ENCODE measurements at regions not wholly inside any gene's neighbourhood (a gene's known extent, or its start where the extent isn't known, plus 50 kb on each side); places are given as distances from the start of the nearest gene placed in this dataset.
"Not testable (repeated sequence)": the region's sequence is repeated elsewhere in the genome, so short reads cannot be mapped to it uniquely, and the experiment has no call there.

DNA sequence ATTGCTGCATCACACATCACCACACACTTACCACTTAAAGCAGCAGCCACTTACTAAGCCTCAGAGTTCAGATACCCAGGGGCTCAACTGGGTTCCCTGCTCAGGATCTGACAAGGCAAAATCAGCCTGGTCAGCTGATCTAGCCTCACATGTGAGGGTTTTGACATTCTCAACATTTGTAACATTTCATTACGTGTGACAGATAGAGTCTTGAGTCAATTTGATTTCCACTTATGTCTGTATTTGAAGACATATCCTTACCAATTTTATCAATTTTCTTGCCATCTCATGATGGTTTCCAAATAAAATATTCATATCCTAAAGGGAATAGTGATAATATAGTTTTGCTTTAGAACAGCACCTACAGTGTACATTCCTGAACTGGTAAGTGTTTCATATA is 494.7 kb upstream of the PFKP start:
- TF ChIP-seq, protein P1, sequence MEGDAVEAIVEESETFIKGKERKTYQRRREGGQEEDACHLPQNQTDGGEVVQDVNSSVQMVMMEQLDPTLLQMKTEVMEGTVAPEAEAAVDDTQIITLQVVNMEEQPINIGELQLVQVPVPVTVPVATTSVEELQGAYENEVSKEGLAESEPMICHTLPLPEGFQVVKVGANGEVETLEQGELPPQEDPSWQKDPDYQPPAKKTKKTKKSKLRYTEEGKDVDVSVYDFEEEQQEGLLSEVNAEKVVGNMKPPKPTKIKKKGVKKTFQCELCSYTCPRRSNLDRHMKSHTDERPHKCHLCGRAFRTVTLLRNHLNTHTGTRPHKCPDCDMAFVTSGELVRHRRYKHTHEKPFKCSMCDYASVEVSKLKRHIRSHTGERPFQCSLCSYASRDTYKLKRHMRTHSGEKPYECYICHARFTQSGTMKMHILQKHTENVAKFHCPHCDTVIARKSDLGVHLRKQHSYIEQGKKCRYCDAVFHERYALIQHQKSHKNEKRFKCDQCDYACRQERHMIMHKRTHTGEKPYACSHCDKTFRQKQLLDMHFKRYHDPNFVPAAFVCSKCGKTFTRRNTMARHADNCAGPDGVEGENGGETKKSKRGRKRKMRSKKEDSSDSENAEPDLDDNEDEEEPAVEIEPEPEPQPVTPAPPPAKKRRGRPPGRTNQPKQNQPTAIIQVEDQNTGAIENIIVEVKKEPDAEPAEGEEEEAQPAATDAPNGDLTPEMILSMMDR (IDR thresholded peaks at IDR 0.05; ENCODE audit: unreplicated experiment) = no peak
- no peak for DNase-seq (ENCODE audit: low spot score, unreplicated experiment)
- H3K27me3 Mint-ChIP-seq = no peaks in the 10 kb centered on the region
- no peaks in the 10 kb centered on the region for H3K4me1 Mint-ChIP-seq (ENCODE audit: low read depth)
- H3K36me3 Mint-ChIP-seq (ENCODE audit: insufficient read depth) = no peaks in the 10 kb centered on the region
- no peaks in the 10 kb centered on the region for H3K9me3 Mint-ChIP-seq (ENCODE audit: low read depth)
- H3K27ac Mint-ChIP-seq = no peak overlapping the region
- no peak overlapping the region for H3K4me3 Mint-ChIP-seq (ENCODE audit: low read depth)

GRCh38 chr10:2556883-2557282 is 510.5 kb upstream of the PFKP start:
- Mint-ChIP-seq H3K27me3 (no peaks in the 10 kb centered on the region), H3K9me3 (ENCODE audit: low read depth) (peaks cover 4% of the 10 kb centered on the region), H3K4me1 (ENCODE audit: low read depth) (no peaks in the 10 kb centered on the region), H3K4me3 (ENCODE audit: low read depth) (no peak overlapping the region), H3K36me3 (ENCODE audit: insufficient read depth) (no peaks in the 10 kb centered on the region), H3K27ac (no peak overlapping the region)
- TF ChIP-seq, protein P1 (IDR thresholded peaks at IDR 0.05; ENCODE audit: unreplicated experiment) = no peak
- DNase-seq (ENCODE audit: low spot score, unreplicated experiment) = no peak

- H3K27me3 Mint-ChIP-seq = peaks cover 8% of the 10 kb centered on the region
- no peak overlapping the region for H3K27ac Mint-ChIP-seq
- TF ChIP-seq, protein P1 (IDR thresholded peaks at IDR 0.05; ENCODE audit: unreplicated experiment) = no peak
- H3K9me3 Mint-ChIP-seq (ENCODE audit: low read depth) = no peaks in the 10 kb centered on the region
- no peak overlapping the region for H3K4me3 Mint-ChIP-seq (ENCODE audit: low read depth)
- no peak for DNase-seq (ENCODE audit: low spot score, unreplicated experiment)
- H3K36me3 Mint-ChIP-seq (ENCODE audit: insufficient read depth) = no peaks in the 10 kb centered on the region
- H3K4me1 Mint-ChIP-seq (ENCODE audit: low read depth) = peaks cover 4% of the 10 kb centered on the region
Measured at GRCh38 chr10:2548071-2548470, 519.3 kb upstream of the PFKP start.

DNA sequence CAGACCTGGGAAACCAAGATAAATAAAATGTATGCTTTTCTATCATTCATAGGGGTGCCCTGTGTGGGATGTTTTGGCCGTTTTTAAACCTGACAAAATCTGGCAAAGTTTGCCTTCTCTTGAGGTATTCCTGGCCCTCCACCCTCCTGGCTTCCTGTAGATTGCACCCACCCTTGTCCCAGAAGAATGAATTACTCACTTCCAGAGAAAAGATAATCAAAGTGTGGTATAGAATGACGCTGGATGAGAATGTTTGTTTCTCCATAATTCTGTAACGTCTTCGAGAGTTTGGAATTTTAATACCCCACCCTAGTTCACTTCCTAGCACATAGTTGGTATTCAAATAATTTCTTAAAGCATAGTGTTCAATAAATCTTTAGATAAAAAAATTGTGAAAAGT is 519.7 kb upstream of the PFKP start:
- no peak for DNase-seq (ENCODE audit: low spot score, unreplicated experiment)
- Mint-ChIP-seq H3K4me1 (ENCODE audit: low read depth) (peaks cover 4% of the 10 kb centered on the region), H3K27ac (no peak overlapping the region), H3K27me3 (peaks cover 8% of the 10 kb centered on the region), H3K9me3 (ENCODE audit: low read depth) (no peaks in the 10 kb centered on the region), H3K4me3 (ENCODE audit: low read depth) (no peak overlapping the region), H3K36me3 (ENCODE audit: insufficient read depth) (no peaks in the 10 kb centered on the region)
- TF ChIP-seq, protein P1 (IDR thresholded peaks at IDR 0.05; ENCODE audit: unreplicated experiment) = no peak

- not testable (repeated sequence) for H3K36me3 Mint-ChIP-seq (ENCODE audit: insufficient read depth); H3K27ac Mint-ChIP-seq; H3K27me3 Mint-ChIP-seq; H3K4me3 Mint-ChIP-seq (ENCODE audit: low read depth); H3K9me3 Mint-ChIP-seq (ENCODE audit: low read depth); DNase-seq (ENCODE audit: low spot score, unreplicated experiment); H3K4me1 Mint-ChIP-seq (ENCODE audit: low read depth)
Measured at GRCh38 chr10:2546894-2547293, 520.5 kb upstream of the PFKP start.

- H3K9me3 Mint-ChIP-seq (ENCODE audit: low read depth) = no peaks in the 10 kb centered on the region
- H3K36me3 Mint-ChIP-seq (ENCODE audit: insufficient read depth) = no peaks in the 10 kb centered on the region
- H3K27ac Mint-ChIP-seq = no peak overlapping the region
- H3K4me1 Mint-ChIP-seq (ENCODE audit: low read depth) = no peaks in the 10 kb centered on the region
- H3K27me3 Mint-ChIP-seq = peaks cover 5% of the 10 kb centered on the region
- TF ChIP-seq, protein P1 (IDR thresholded peaks at IDR 0.05; ENCODE audit: unreplicated experiment) = no peak
- H3K4me3 Mint-ChIP-seq (ENCODE audit: low read depth) = no peak overlapping the region
- no peak for DNase-seq (ENCODE audit: low spot score, unreplicated experiment)
Measured at GRCh38 chr10:2543974-2544373, 523.4 kb upstream of the PFKP start.
